ENCODE measurements at regions not wholly inside any gene's neighbourhood (a gene's known extent, or its start where the extent isn't known, plus 50 kb on each side); places are given as distances from the start of the nearest gene placed in this dataset.

DNA sequence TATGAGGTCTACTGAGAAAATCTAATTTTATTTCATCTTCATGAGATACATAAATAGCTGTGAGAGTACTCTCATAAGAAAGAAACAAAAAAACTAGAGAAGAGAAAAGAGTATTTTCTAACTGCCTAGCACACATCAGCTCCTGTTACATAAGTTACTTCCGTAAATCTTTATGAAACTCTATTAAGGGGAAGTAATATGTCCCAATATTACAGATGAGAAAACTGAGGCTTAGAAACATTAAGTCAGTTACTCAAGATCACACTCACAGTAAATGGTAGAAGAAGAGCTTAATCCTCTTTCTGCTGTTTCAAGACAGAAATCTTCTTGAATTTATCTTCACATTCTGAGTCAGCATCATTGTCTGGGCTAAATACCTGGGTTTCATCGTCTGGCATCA lies 164.1 kb downstream of the DTHD1 start (continued):
- TF ChIP-seq ZNF224 (CRISPR knock-in tag; IDR thresholded peaks at IDR 0.05), result no peak
- no peak for TF ChIP-seq SPI1 (IDR thresholded peaks at IDR 0.05; ENCODE audit: borderline replicate concordance, low read depth, low read length)
- TF ChIP-seq, protein P1, sequence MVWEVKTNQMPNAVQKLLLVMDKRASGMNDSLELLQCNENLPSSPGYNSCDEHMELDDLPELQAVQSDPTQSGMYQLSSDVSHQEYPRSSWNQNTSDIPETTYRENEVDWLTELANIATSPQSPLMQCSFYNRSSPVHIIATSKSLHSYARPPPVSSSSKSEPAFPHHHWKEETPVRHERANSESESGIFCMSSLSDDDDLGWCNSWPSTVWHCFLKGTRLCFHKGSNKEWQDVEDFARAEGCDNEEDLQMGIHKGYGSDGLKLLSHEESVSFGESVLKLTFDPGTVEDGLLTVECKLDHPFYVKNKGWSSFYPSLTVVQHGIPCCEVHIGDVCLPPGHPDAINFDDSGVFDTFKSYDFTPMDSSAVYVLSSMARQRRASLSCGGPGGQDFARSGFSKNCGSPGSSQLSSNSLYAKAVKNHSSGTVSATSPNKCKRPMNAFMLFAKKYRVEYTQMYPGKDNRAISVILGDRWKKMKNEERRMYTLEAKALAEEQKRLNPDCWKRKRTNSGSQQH (CRISPR knock-in tag; IDR thresholded peaks at IDR 0.05), result no peak
- no peak for TF ChIP-seq TOE1 (IDR thresholded peaks at IDR 0.05; ENCODE audit: borderline replicate concordance)
- no peak for TF ChIP-seq TOE1 (CRISPR knock-in tag; IDR thresholded peaks at IDR 0.05; ENCODE audit: borderline replicate concordance, low read depth)

DNA sequence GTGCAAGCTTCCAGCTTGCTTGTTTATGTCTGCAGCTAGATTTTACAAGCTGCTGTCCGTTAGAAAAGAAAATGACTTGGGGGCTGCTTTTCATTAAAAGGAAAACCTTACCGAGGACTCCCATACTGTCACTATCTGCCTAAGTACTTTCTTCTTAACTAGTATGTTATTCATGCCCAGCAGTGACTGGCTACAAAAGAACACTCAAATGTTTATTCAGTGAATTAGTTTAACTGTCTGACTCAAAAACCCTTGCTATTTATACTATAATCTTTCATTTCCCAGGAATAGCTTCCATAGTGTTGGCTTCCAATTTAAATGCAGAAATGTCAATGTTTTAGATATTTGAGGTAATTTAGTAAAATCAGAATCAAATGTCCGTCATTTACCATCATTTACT lies 164.9 kb downstream of the DTHD1 start:
- DNase-seq (ENCODE audit: extremely low read depth in 1 of 4, low spot score in 3 of 4) (no peak), ATAC-seq (no peak), FAIRE-seq (no peak)
- H3K36me3 ChIP-seq (ENCODE audit: control insufficient read depth, insufficient read depth, low read length), result no peaks in the 10 kb centered on the region
- no peak overlapping the region for H3K27ac ChIP-seq (ENCODE audit: extremely low read depth, low read depth, low read length)
- intact Hi-C loops (cut with micrococcal nuclease) (no loop called here), in situ Hi-C loops (cut with MboI) (no loop called here)
- no peaks in the 10 kb centered on the region for H4K20me1 ChIP-seq (replicated peaks; ENCODE audit: control insufficient read depth, insufficient read depth, low read length)
- no TSS peak for BruUV-seq (replicated peaks)
- H3K4me2 ChIP-seq (ENCODE audit: insufficient read depth, low read length), result no peak overlapping the region
- H3K9ac ChIP-seq (ENCODE audit: insufficient read depth in 1 of 2, low read depth in 2 of 2, low read length in 2 of 2), result no peak overlapping the region
- H3K9me3 ChIP-seq (replicated peaks; ENCODE audit: control insufficient read depth, insufficient read depth, low read depth, low read length), result no peaks in the 10 kb centered on the region
- H3K9me1 ChIP-seq (ENCODE audit: control insufficient read depth, insufficient read depth, low read length), result no peaks in the 10 kb centered on the region
- WGBS (ENCODE audit: insufficient coverage, low coverage, missing lambda C conversion rate), result 3% methylated on average over 3 of the region's 3 CpGs
- H2AFZ ChIP-seq (ENCODE audit: low read depth, low read length), result no peak overlapping the region
- no peaks in the 10 kb centered on the region for H3K27me3 ChIP-seq (ENCODE audit: control insufficient read depth in 2 of 2, insufficient read depth in 2 of 2, low read length in 2 of 2)
- H3K79me2 ChIP-seq (ENCODE audit: control insufficient read depth, insufficient read depth, low read length), result no peaks in the 10 kb centered on the region
- no peaks in the 10 kb centered on the region for H3K4me1 ChIP-seq (replicated peaks in 1 of 2; ENCODE audit: control insufficient read depth in 2 of 2, insufficient read depth in 2 of 2, low read length in 2 of 2)
- ChIA-PET POLR2A (no interaction called here), CTCF (ENCODE audit: low intra/inter-chr PET ratio) (no interaction called here)
- no peak overlapping the region for H3K4me3 ChIP-seq
- TF ChIP-seq EGR1 (conservative IDR thresholded peaks at IDR 0.05), result no peak
- no peak for TF ChIP-seq DIDO1 (tag; IDR thresholded peaks at IDR 0.05; ENCODE audit: low read depth)
- TF ChIP-seq, protein P2, sequence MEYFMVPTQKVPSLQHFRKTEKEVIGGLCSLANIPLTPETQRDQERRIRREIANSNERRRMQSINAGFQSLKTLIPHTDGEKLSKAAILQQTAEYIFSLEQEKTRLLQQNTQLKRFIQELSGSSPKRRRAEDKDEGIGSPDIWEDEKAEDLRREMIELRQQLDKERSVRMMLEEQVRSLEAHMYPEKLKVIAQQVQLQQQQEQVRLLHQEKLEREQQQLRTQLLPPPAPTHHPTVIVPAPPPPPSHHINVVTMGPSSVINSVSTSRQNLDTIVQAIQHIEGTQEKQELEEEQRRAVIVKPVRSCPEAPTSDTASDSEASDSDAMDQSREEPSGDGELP (CRISPR knock-in tag; IDR thresholded peaks at IDR 0.05; ENCODE audit: borderline replicate concordance), result no peak
- TF ChIP-seq FOXP1 (CRISPR knock-in tag; IDR thresholded peaks at IDR 0.05), result no peak
- TF ChIP-seq, protein P3, sequence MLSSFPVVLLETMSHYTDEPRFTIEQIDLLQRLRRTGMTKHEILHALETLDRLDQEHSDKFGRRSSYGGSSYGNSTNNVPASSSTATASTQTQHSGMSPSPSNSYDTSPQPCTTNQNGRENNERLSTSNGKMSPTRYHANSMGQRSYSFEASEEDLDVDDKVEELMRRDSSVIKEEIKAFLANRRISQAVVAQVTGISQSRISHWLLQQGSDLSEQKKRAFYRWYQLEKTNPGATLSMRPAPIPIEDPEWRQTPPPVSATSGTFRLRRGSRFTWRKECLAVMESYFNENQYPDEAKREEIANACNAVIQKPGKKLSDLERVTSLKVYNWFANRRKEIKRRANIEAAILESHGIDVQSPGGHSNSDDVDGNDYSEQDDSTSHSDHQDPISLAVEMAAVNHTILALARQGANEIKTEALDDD (IDR thresholded peaks at IDR 0.05), result no peak
- no peak for TF ChIP-seq NFXL1 (CRISPR knock-in tag; IDR thresholded peaks at IDR 0.05)
- TF ChIP-seq BMI1 (IDR thresholded peaks at IDR 0.05; ENCODE audit: low read length), result no peak
- TF ChIP-seq NR2C1 (IDR thresholded peaks at IDR 0.05), result no peak
- no peak for TF ChIP-seq NR2C1 (tag; IDR thresholded peaks at IDR 0.05)
- no peak for TF ChIP-seq WHSC1 (IDR thresholded peaks at IDR 0.05; ENCODE audit: low read length)
- no peak for TF ChIP-seq PURB (CRISPR knock-in tag; IDR thresholded peaks at IDR 0.05; ENCODE audit: low read depth)
- no peak for TF ChIP-seq ZNF253 (CRISPR knock-in tag; conservative IDR thresholded peaks at IDR 0.05)
- no peak for TF ChIP-seq RBM17 (IDR thresholded peaks at IDR 0.05; ENCODE audit: borderline replicate concordance, low read depth, low read length)
- no peak for TF ChIP-seq SMARCA5 (IDR thresholded peaks at IDR 0.05)
